SK-N-MC (cell line): ENCODE measurements at regions not wholly inside any gene's neighbourhood (a gene's known extent, or its start where the extent isn't known, plus 50 kb on each side); places are given as distances from the start of the nearest gene placed in this dataset.
"Not testable (repeated sequence)": the region's sequence is repeated elsewhere in the genome, so short reads cannot be mapped to it uniquely, and the experiment has no call there.

Experiments used
- DNase-seq: peaks from one replicate; pipeline ENCODE4 v3.0.0-alpha.2; 2011; ENCODE audit warnings: low read depth, low spot score
- H3K27ac ChIP-seq: fragments of 200-600 bp; sonication (generic); 2 replicates; pipeline ENCODE4 v1.5.1; 2016; ENCODE audit warnings: mixed run types
- H3K36me3 ChIP-seq: fragments of 200-600 bp; sonication (generic); 2 replicates; pipeline ENCODE4 v1.6.1; 2017; ENCODE audit warnings: antibody characterized with exemption, low read length, mixed read lengths; ENCODE audit not compliant: insufficient read depth
- H3K4me3 ChIP-seq: fragments of 200-600 bp; sonication (generic); 2 replicates; pipeline ENCODE4 v1.5.1; 2016
- H3K9ac ChIP-seq: fragments of 200-600 bp; sonication (generic); 2 replicates; pipeline ENCODE4 v1.8.0; 2017; ENCODE audit warnings: mixed run types, mixed read lengths; ENCODE audit not compliant: insufficient read length
- H3K9me3 ChIP-seq: fragments of 200-600 bp; sonication (generic); 2 replicates; pipeline ENCODE4 v1.6.1; 2017; ENCODE audit warnings: low read depth, mild to moderate bottlenecking, antibody characterized with exemption, low read length, moderate library complexity, mixed read lengths
- EZH2 ChIP-seq: fragments of 200-600 bp; sonication (generic); IDR thresholded peaks from one replicate; pipeline ENCODE4 v1.6.1; 2017; ENCODE audit warnings: antibody characterized with exemption
- FOXP2 ChIP-seq: optimal IDR thresholded peaks from 2 replicates; pipeline ENCODE3; 2011; ENCODE audit warnings: mild to moderate bottlenecking, moderate library complexity; ENCODE audit not compliant: insufficient read depth; ENCODE audit errors: extremely low read length, control extremely low read depth
- POLR2AphosphoS5 ChIP-seq: IDR thresholded peaks from 2 replicates; pipeline ENCODE4 v1.6.1; 2012; ENCODE audit warnings: mild to moderate bottlenecking, low read depth, low read length, borderline replicate concordance

- DNase-seq: no peak
- TF ChIP-seq FOXP2 (no peak), EZH2 (no peak), POLR2AphosphoS5 (no peak)
- no peak overlapping the region for H3K9ac ChIP-seq
- H3K9me3 ChIP-seq: no peaks in the 10 kb centered on the region
- H3K27ac ChIP-seq: no peak overlapping the region
- H3K4me3 ChIP-seq: no peak overlapping the region
- no peaks in the 10 kb centered on the region for H3K36me3 ChIP-seq
Observed at GRCh38 chr5:82885627-82886389, 191.4 kb downstream of the TMEM167A start.

- no peak for TF ChIP-seq FOXP2
- TF ChIP-seq EZH2: no peak
- TF ChIP-seq POLR2AphosphoS5: no peak
- H3K36me3 ChIP-seq: no peaks in the 10 kb centered on the region
- H3K4me3 ChIP-seq: no peak overlapping the region
- DNase-seq: no peak
- H3K27ac ChIP-seq: no peak overlapping the region
- H3K9ac ChIP-seq: no peak overlapping the region
- H3K9me3 ChIP-seq: no peaks in the 10 kb centered on the region
Observed at GRCh38 chr5:82884821-82885471, 192.2 kb downstream of the TMEM167A start.

GRCh38 chr5:82882316-82882715, 194.9 kb downstream of the TMEM167A start:
- DNase-seq: no peak
- Histone ChIP-seq H3K9ac (no peak overlapping the region), H3K9me3 (peaks cover 5% of the 10 kb centered on the region; the same call in 1 of the 2 replicates), H3K27ac (no peak overlapping the region), H3K4me3 (no peak overlapping the region), H3K36me3 (no peaks in the 10 kb centered on the region)
- TF ChIP-seq POLR2AphosphoS5: no peak
- no peak for TF ChIP-seq EZH2
- no peak for TF ChIP-seq FOXP2

- H3K9ac ChIP-seq: no peak overlapping the region
- H3K9me3 ChIP-seq: peaks cover 5% of the 10 kb centered on the region; the same call in 1 of the 2 replicates
- TF ChIP-seq EZH2: no peak
- no peak for TF ChIP-seq POLR2AphosphoS5
- TF ChIP-seq FOXP2: no peak
- no peaks in the 10 kb centered on the region for H3K36me3 ChIP-seq
- H3K27ac ChIP-seq: no peak overlapping the region
- H3K4me3 ChIP-seq: no peak overlapping the region
- no peak for DNase-seq
Observed at GRCh38 chr5:82881571-82882174, 195.5 kb downstream of the TMEM167A start.

- Histone ChIP-seq H3K4me3 (no peak overlapping the region), H3K36me3 (no peaks in the 10 kb centered on the region), H3K9me3 (peaks cover 5% of the 10 kb centered on the region; the same call in 1 of the 2 replicates), H3K27ac (no peak overlapping the region), H3K9ac (no peak overlapping the region)
- no peak for DNase-seq
- TF ChIP-seq FOXP2 (no peak), POLR2AphosphoS5 (no peak), EZH2 (no peak)
Observed at GRCh38 chr5:82879089-82879488, 198.1 kb downstream of the TMEM167A start.

GRCh38 chr5:82873452-82873851, 203.7 kb downstream of the TMEM167A start:
- Histone ChIP-seq H3K4me3 (no peak overlapping the region), H3K9ac (no peak overlapping the region), H3K36me3 (no peaks in the 10 kb centered on the region), H3K27ac (no peak overlapping the region), H3K9me3 (no peaks in the 10 kb centered on the region)
- DNase-seq: no peak
- TF ChIP-seq POLR2AphosphoS5 (no peak), EZH2 (no peak), FOXP2 (no peak)

GRCh38 chr5:82872321-82873288, 204.6 kb downstream of the TMEM167A start:
- H3K9me3 ChIP-seq, DNase-seq, H3K9ac ChIP-seq, H3K36me3 ChIP-seq, H3K4me3 ChIP-seq, H3K27ac ChIP-seq: not testable (repeated sequence)

GRCh38 chr5:82865625-82866024, 211.6 kb downstream of the TMEM167A start:
- Histone ChIP-seq H3K4me3 (no peak overlapping the region), H3K9ac (no peak overlapping the region), H3K9me3 (no peaks in the 10 kb centered on the region), H3K27ac (no peak overlapping the region), H3K36me3 (no peaks in the 10 kb centered on the region)
- no peak for TF ChIP-seq POLR2AphosphoS5
- no peak for TF ChIP-seq EZH2
- TF ChIP-seq FOXP2: no peak
- DNase-seq: no peak
